ENCODE measurements at regions not wholly inside any gene's neighbourhood (a gene's known extent, or its start where the extent isn't known, plus 50 kb on each side); places are given as distances from the start of the nearest gene placed in this dataset.

DNA sequence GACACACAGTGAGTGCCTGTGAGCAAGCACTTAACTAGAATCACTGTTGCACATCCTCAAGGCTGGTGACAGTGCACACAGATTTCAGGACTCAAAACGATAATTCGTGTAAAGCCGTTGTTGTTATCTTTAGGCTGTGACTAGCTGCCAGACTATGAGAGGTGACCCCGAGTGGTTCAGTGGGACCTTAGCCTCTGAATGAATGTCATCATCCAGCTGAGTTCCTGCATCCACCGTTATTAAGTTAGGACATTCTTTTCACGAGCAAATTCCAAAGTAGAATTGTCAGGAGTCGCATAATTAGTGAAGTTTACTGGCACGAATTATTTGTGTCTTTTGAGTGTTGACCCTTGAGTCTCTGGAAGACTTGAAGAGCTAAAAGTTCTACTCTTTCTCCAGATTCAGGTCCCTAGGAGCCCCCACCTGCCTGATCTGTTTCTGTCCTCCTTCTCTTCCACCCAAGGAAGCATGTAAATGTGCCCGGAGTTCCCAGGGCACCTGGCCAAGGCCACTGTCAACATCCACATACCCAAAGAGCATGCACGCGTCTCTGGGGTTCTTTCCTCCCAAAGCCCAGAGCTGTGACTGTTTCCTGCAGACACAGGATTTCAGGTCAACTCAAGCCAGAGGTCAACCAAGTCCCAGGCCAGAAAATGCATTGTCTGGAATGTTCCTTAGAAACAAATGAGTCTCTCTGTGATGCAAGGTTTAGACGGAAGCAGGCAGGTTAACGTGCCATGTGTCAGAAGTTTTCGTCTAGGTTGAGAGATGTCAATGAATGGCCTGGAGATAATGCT is 207.2 kb downstream of the TOMM20 start (continued):
- TF ChIP-seq, protein P1, sequence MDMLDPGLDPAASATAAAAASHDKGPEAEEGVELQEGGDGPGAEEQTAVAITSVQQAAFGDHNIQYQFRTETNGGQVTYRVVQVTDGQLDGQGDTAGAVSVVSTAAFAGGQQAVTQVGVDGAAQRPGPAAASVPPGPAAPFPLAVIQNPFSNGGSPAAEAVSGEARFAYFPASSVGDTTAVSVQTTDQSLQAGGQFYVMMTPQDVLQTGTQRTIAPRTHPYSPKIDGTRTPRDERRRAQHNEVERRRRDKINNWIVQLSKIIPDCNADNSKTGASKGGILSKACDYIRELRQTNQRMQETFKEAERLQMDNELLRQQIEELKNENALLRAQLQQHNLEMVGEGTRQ (IDR thresholded peaks at IDR 0.05; ENCODE audit: low read depth, low read length): no peak
- TF ChIP-seq, protein P1 (CRISPR knock-in tag; IDR thresholded peaks at IDR 0.05; ENCODE audit: borderline replicate concordance): no peak
- peak; percentile 25; the same call in 1 of the 2 replicates for TF ChIP-seq SALL1 (CRISPR knock-in tag; IDR thresholded peaks at IDR 0.05)
- no peak for TF ChIP-seq PCBP2 (optimal IDR thresholded peaks at IDR 0.05; ENCODE audit: low read depth, low read length, poor library complexity, severe bottlenecking)
- TF ChIP-seq ZNF660 (CRISPR knock-in tag; IDR thresholded peaks at IDR 0.05; ENCODE audit: borderline replicate concordance, low read depth): no peak
- no peak for TF ChIP-seq GABPB1 (CRISPR knock-in tag; IDR thresholded peaks at IDR 0.05)
- no peak for TF ChIP-seq ZNF83 (CRISPR knock-in tag; IDR thresholded peaks at IDR 0.05; ENCODE audit: borderline replicate concordance)
- no peak for TF ChIP-seq NFE2 (CRISPR knock-in tag; IDR thresholded peaks at IDR 0.05)
- TF ChIP-seq BCLAF1 (IDR thresholded peaks at IDR 0.05): no peak
- no peak for TF ChIP-seq ZNF589 (CRISPR knock-in tag; conservative IDR thresholded peaks at IDR 0.05)
- TF ChIP-seq GATAD2A (CRISPR knock-in tag; IDR thresholded peaks at IDR 0.05): peak; percentile 54
- no peak for TF ChIP-seq SRF (IDR thresholded peaks at IDR 0.05; ENCODE audit: low read depth, low read length)
- TF ChIP-seq ZNF367 (CRISPR knock-in tag; IDR thresholded peaks at IDR 0.05; ENCODE audit: borderline replicate concordance): no peak
- no peak for TF ChIP-seq JDP2 (CRISPR knock-in tag; IDR thresholded peaks at IDR 0.05; ENCODE audit: borderline replicate concordance)
- TF ChIP-seq, protein P2, sequence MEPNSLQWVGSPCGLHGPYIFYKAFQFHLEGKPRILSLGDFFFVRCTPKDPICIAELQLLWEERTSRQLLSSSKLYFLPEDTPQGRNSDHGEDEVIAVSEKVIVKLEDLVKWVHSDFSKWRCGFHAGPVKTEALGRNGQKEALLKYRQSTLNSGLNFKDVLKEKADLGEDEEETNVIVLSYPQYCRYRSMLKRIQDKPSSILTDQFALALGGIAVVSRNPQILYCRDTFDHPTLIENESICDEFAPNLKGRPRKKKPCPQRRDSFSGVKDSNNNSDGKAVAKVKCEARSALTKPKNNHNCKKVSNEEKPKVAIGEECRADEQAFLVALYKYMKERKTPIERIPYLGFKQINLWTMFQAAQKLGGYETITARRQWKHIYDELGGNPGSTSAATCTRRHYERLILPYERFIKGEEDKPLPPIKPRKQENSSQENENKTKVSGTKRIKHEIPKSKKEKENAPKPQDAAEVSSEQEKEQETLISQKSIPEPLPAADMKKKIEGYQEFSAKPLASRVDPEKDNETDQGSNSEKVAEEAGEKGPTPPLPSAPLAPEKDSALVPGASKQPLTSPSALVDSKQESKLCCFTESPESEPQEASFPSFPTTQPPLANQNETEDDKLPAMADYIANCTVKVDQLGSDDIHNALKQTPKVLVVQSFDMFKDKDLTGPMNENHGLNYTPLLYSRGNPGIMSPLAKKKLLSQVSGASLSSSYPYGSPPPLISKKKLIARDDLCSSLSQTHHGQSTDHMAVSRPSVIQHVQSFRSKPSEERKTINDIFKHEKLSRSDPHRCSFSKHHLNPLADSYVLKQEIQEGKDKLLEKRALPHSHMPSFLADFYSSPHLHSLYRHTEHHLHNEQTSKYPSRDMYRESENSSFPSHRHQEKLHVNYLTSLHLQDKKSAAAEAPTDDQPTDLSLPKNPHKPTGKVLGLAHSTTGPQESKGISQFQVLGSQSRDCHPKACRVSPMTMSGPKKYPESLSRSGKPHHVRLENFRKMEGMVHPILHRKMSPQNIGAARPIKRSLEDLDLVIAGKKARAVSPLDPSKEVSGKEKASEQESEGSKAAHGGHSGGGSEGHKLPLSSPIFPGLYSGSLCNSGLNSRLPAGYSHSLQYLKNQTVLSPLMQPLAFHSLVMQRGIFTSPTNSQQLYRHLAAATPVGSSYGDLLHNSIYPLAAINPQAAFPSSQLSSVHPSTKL (CRISPR knock-in tag; IDR thresholded peaks at IDR 0.05): 0 out of 2 replicates have a peak, but pooled peaks have one; percentile 16
- TF ChIP-seq MAFG (CRISPR knock-in tag; IDR thresholded peaks at IDR 0.05): no peak
- no peak for TF ChIP-seq CEBPB (IDR thresholded peaks at IDR 0.05; ENCODE audit: borderline replicate concordance, low read depth, low read length)
- TF ChIP-seq FOXA1 (IDR thresholded peaks at IDR 0.05): no peak
- TF ChIP-seq FOXA1 (CRISPR knock-in tag; IDR thresholded peaks at IDR 0.05): peak; percentile 41; the same call in 1 of the 2 replicates
- no peak for TF ChIP-seq ZBTB7A (CRISPR knock-in tag; IDR thresholded peaks at IDR 0.05)
- TF ChIP-seq MIXL1 (CRISPR knock-in tag; IDR thresholded peaks at IDR 0.05): 0 out of 2 replicates have a peak, but pooled peaks have one; percentile 14
- no peak for TF ChIP-seq CCDC6 (CRISPR knock-in tag; IDR thresholded peaks at IDR 0.05)
- TF ChIP-seq ZNF616 (CRISPR knock-in tag; IDR thresholded peaks at IDR 0.05; ENCODE audit: low read depth): no peak
